Endothelial cell (in vitro differentiated cells): ENCODE measurements at regions not wholly inside any gene's neighbourhood (a gene's known extent, or its start where the extent isn't known, plus 50 kb on each side); places are given as distances from the start of the nearest gene placed in this dataset.

ENCODE experiments used
- DNase-seq: peaks from one replicate; pipeline ENCODE4 v3.0.0; 2021; ENCODE audit warnings: low spot score
- H3K27ac Mint-ChIP-seq: one replicate; pipeline ENCODE4 v1.8.0; 2021; ENCODE audit warnings: mixed read lengths, inconsistent platforms; ENCODE audit not compliant: unreplicated experiment
- H3K27me3 Mint-ChIP-seq: one replicate; pipeline ENCODE4 v1.8.0; 2021; ENCODE audit warnings: mild to moderate bottlenecking, moderate library complexity, mixed read lengths, inconsistent platforms; ENCODE audit not compliant: unreplicated experiment
- H3K36me3 Mint-ChIP-seq: one replicate; pipeline ENCODE4 v1.8.0; 2021; ENCODE audit warnings: mild to moderate bottlenecking, low read depth, mixed read lengths, inconsistent platforms; ENCODE audit not compliant: unreplicated experiment
- H3K4me1 Mint-ChIP-seq: one replicate; pipeline ENCODE4 v1.8.0; 2021; ENCODE audit warnings: mild to moderate bottlenecking, mixed read lengths, inconsistent platforms; ENCODE audit not compliant: unreplicated experiment
- H3K4me3 Mint-ChIP-seq: one replicate; pipeline ENCODE4 v1.8.0; 2021; ENCODE audit warnings: mild to moderate bottlenecking, mixed read lengths, inconsistent platforms; ENCODE audit not compliant: unreplicated experiment
- H3K9me3 Mint-ChIP-seq: one replicate; pipeline ENCODE4 v1.8.0; 2021; ENCODE audit warnings: mixed read lengths, inconsistent platforms; ENCODE audit not compliant: unreplicated experiment
- CTCF ChIP-seq: fragments of 200-600 bp; sonication (generic); IDR thresholded peaks from one replicate; pipeline ENCODE4 v1.5.0; 2021; ENCODE audit warnings: antibody characterized with exemption; ENCODE audit not compliant: unreplicated experiment

DNA sequence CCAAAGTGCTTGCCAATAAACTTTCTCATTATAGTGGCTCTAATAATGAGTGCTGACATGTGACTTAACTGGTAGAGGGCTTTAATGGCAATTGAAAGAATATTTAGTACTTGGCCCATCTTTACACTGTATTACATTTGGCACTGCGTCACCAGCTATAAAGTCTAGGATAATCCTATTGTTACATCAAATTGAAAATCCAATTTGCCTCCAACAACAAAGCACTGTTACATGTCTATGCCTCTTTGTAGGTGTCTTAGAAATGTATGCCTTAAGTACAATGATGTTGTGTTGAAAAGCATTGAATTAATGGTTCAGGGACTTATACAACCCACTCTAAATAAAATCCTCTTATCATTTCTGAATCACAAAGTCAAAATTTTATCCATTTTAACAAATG, 420.4 kb upstream of the JAG1 start:
- no peak for TF ChIP-seq CTCF
- H3K4me3 Mint-ChIP-seq = no peak overlapping the region
- no peaks in the 10 kb centered on the region for H3K9me3 Mint-ChIP-seq
- DNase-seq = no peak
- no peaks in the 10 kb centered on the region for H3K36me3 Mint-ChIP-seq
- H3K27me3 Mint-ChIP-seq = no peaks in the 10 kb centered on the region
- no peak overlapping the region for H3K27ac Mint-ChIP-seq
- peaks cover 2% of the 10 kb centered on the region for H3K4me1 Mint-ChIP-seq

GRCh38 chr20:11094711-11095110, 420.9 kb upstream of the JAG1 start:
- no peaks in the 10 kb centered on the region for H3K36me3 Mint-ChIP-seq
- H3K4me3 Mint-ChIP-seq = no peak overlapping the region
- no peaks in the 10 kb centered on the region for H3K9me3 Mint-ChIP-seq
- no peak for TF ChIP-seq CTCF
- no peak for DNase-seq
- no peak overlapping the region for H3K27ac Mint-ChIP-seq
- H3K27me3 Mint-ChIP-seq = no peaks in the 10 kb centered on the region
- H3K4me1 Mint-ChIP-seq = peaks cover 2% of the 10 kb centered on the region

GRCh38 chr20:11098888-11099287, 425.1 kb upstream of the JAG1 start:
- Mint-ChIP-seq H3K27ac (no peak overlapping the region), H3K4me1 (peaks cover 2% of the 10 kb centered on the region), H3K36me3 (no peaks in the 10 kb centered on the region), H3K9me3 (no peaks in the 10 kb centered on the region), H3K4me3 (no peak overlapping the region), H3K27me3 (no peaks in the 10 kb centered on the region)
- no peak for DNase-seq
- TF ChIP-seq CTCF = no peak

- no peak for DNase-seq
- no peaks in the 10 kb centered on the region for H3K36me3 Mint-ChIP-seq
- H3K27me3 Mint-ChIP-seq = no peaks in the 10 kb centered on the region
- peaks cover 2% of the 10 kb centered on the region for H3K4me1 Mint-ChIP-seq
- H3K27ac Mint-ChIP-seq = no peak overlapping the region
- no peak overlapping the region for H3K4me3 Mint-ChIP-seq
- TF ChIP-seq CTCF = no peak
- H3K9me3 Mint-ChIP-seq = no peaks in the 10 kb centered on the region
These were observed 427.4 kb upstream of the JAG1 start for GRCh38 chr20:11101243-11101642.

DNA sequence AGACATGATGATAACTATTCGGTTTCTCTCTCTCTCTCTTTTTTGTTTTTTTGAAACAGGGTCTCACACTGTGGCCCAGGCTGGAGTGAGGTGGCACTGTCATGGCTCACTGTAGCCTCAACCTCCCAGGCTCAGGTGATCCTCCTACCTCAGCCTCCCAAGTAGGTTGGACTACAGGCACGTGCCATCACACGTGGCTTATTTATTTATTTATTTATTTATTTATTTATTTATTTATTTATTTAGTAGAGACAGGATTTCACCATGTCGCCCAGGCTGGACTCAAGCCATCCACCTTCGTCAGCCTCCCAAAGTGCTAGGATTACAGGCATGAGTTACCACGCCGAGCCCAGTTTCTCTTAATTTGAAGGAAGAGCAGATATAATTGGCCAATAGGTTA, 427.9 kb upstream of the JAG1 start:
- Mint-ChIP-seq H3K4me3 (no peak overlapping the region), H3K9me3 (no peaks in the 10 kb centered on the region), H3K36me3 (no peaks in the 10 kb centered on the region), H3K27me3 (no peaks in the 10 kb centered on the region), H3K4me1 (peaks cover 2% of the 10 kb centered on the region), H3K27ac (no peak overlapping the region)
- TF ChIP-seq CTCF = no peak
- DNase-seq = no peak
